ENCODE measurements at regions not wholly inside any gene's neighbourhood (a gene's known extent, or its start where the extent isn't known, plus 50 kb on each side); places are given as distances from the start of the nearest gene placed in this dataset.

DNA sequence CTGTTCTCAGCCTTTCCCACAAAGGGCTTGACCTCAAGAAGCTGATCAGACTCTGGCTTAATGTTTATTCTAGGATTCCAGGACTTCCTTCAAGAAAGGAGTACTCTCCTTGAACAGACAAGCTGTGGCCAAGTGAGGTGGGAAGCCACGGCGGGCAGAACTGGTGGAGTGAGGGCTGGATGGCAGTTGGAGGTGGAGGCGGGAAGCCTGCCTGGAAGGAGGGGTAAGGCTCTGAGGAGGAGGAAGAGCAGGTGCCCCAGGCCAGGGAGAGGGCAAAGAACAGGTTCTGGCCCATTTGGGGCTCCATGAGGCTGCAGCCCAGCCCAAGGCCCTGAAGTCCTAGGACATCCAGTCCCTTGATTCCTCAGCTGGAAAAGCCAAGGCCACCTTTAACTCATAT is 143.9 kb downstream of the CYP26B1 start:
- TF ChIP-seq, protein P1, sequence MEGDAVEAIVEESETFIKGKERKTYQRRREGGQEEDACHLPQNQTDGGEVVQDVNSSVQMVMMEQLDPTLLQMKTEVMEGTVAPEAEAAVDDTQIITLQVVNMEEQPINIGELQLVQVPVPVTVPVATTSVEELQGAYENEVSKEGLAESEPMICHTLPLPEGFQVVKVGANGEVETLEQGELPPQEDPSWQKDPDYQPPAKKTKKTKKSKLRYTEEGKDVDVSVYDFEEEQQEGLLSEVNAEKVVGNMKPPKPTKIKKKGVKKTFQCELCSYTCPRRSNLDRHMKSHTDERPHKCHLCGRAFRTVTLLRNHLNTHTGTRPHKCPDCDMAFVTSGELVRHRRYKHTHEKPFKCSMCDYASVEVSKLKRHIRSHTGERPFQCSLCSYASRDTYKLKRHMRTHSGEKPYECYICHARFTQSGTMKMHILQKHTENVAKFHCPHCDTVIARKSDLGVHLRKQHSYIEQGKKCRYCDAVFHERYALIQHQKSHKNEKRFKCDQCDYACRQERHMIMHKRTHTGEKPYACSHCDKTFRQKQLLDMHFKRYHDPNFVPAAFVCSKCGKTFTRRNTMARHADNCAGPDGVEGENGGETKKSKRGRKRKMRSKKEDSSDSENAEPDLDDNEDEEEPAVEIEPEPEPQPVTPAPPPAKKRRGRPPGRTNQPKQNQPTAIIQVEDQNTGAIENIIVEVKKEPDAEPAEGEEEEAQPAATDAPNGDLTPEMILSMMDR (IDR thresholded peaks at IDR 0.05; ENCODE audit: insufficient read depth, missing control alignments) = no peak
- no peak for DNase-seq (ENCODE audit: insufficient read length, low spot score)
- FAIRE-seq = no peak

GRCh38 chr2:72003124-72003523 is 144.5 kb downstream of the CYP26B1 start:
- DNase-seq (ENCODE audit: insufficient read length, low spot score) (no peak), FAIRE-seq (no peak)
- TF ChIP-seq, protein P1 (IDR thresholded peaks at IDR 0.05; ENCODE audit: insufficient read depth, missing control alignments) = no peak

DNA sequence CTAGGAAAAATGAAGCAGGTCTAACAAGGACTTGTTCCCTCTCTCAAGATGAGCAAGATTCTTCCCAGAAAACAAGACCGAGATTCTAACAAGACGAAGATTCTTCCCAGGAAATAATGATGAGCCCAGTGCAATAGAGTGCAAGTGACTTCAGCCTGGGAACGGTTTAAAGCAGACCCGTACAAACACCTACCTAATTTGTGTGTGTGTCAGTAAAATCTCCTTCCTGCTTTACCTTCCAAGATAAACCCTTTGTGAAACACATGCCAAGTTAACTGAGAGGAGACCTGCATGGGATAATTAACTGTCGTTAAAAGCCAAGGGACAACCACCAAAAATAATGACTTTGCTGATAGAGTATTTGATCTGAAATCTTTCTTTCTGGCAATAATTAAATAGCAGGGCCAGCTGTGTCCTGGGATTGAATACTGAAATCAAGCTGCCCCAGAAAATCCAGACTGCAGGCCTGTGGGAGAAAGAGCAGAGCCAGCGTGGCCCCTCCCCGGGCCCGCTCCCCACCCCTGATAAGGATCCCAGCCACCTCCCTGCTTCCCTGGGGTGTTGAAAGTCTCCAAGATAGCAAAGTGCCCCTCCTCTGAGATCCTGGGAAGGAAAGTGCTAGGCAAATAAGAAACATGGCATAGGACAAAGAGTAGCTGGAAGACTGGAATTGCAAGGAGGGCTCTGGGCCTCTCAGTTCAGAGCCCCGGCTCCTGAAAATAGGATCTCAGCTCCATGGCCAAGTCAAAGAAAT is 145.5 kb downstream of the CYP26B1 start:
- FAIRE-seq = no peak
- TF ChIP-seq, protein P1 (IDR thresholded peaks at IDR 0.05; ENCODE audit: insufficient read depth, missing control alignments) = no peak

GRCh38 chr2:72000110-72000509 is 147.6 kb downstream of the CYP26B1 start:
- TF ChIP-seq, protein P1 (IDR thresholded peaks at IDR 0.05; ENCODE audit: insufficient read depth, missing control alignments) = no peak
- no peak for DNase-seq (ENCODE audit: insufficient read length, low spot score)
- no peak for FAIRE-seq

More for the DNA sequence above, 145.5 kb downstream of the CYP26B1 start:
- DNase-seq (ENCODE audit: insufficient read length, low spot score) = no peak

DNA sequence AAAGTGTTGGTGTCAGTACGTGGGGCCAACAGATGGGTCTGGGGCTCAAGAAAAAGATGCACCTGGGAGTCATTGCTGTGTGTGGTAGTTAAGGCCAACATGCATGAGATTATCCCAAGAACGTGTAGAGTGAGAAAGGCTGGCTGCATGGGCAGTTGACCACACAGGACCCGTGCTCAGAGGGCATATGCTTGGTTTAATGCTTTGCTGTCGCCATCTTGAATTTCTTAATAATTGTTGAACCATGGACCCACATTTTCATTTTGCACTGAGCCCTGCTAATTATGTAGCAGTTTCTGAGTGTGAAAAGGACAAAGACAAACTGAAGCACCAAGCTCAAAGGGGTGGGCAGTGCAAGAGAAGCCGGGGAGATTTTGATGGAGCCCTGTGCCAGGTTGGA is 148.1 kb downstream of the CYP26B1 start:
- TF ChIP-seq, protein P1 (IDR thresholded peaks at IDR 0.05; ENCODE audit: insufficient read depth, missing control alignments) = no peak
- no peak for FAIRE-seq
- no peak for DNase-seq (ENCODE audit: insufficient read length, low spot score)

GRCh38 chr2:71997843-71998242 is 149.8 kb downstream of the CYP26B1 start:
- TF ChIP-seq, protein P1 (IDR thresholded peaks at IDR 0.05; ENCODE audit: insufficient read depth, missing control alignments) = no peak
- DNase-seq (ENCODE audit: insufficient read length, low spot score) = no peak
- FAIRE-seq = no peak

- FAIRE-seq (no peak), DNase-seq (ENCODE audit: insufficient read length, low spot score) (no peak)
- TF ChIP-seq, protein P1 (IDR thresholded peaks at IDR 0.05; ENCODE audit: insufficient read depth, missing control alignments) = no peak
Observed at GRCh38 chr2:71995067-71995665, 152.5 kb downstream of the CYP26B1 start.

Data from D721Med (cell line).